ENCODE measurements at regions not wholly inside any gene's neighbourhood (a gene's known extent, or its start where the extent isn't known, plus 50 kb on each side); places are given as distances from the start of the nearest gene placed in this dataset.

DNA sequence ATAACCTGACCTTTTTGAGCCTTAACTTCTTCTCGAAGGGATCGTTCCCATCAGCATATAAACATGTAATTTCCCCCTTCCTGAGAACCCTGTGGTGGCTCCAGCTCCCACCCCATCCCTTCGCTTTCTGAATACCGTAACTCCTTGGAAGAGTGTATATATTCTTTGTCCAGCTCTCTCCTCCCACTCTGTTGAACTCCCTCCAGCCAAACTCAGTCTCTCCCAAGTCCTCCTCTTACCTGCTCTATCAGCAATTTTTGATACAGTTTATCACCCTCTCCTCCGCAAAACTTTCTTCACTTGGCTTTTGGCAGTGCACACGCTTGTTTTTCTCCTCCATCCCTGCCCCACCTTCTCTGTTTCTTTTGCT, 109.9 kb upstream of the SLC25A33 start:
- H3K27ac Mint-ChIP-seq (ENCODE audit: unreplicated experiment), result peak overlapping the region; percentile 77
- H3K27me3 Mint-ChIP-seq (ENCODE audit: unreplicated experiment), result peaks cover 7% of the 10 kb centered on the region
- TF ChIP-seq, protein P1, sequence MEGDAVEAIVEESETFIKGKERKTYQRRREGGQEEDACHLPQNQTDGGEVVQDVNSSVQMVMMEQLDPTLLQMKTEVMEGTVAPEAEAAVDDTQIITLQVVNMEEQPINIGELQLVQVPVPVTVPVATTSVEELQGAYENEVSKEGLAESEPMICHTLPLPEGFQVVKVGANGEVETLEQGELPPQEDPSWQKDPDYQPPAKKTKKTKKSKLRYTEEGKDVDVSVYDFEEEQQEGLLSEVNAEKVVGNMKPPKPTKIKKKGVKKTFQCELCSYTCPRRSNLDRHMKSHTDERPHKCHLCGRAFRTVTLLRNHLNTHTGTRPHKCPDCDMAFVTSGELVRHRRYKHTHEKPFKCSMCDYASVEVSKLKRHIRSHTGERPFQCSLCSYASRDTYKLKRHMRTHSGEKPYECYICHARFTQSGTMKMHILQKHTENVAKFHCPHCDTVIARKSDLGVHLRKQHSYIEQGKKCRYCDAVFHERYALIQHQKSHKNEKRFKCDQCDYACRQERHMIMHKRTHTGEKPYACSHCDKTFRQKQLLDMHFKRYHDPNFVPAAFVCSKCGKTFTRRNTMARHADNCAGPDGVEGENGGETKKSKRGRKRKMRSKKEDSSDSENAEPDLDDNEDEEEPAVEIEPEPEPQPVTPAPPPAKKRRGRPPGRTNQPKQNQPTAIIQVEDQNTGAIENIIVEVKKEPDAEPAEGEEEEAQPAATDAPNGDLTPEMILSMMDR (IDR thresholded peaks at IDR 0.05; ENCODE audit: partially characterized antibody, unreplicated experiment), result no peak
- DNase-seq, result no peak
- peak overlapping the region; percentile 91 for H3K4me3 Mint-ChIP-seq (ENCODE audit: unreplicated experiment)
- peaks cover 23% of the 10 kb centered on the region for H3K4me1 Mint-ChIP-seq (ENCODE audit: low read depth, unreplicated experiment)
- peaks cover 14% of the 10 kb centered on the region for H3K9me3 Mint-ChIP-seq (ENCODE audit: unreplicated experiment)
- no peaks in the 10 kb centered on the region for H3K36me3 Mint-ChIP-seq (ENCODE audit: unreplicated experiment)

DNA sequence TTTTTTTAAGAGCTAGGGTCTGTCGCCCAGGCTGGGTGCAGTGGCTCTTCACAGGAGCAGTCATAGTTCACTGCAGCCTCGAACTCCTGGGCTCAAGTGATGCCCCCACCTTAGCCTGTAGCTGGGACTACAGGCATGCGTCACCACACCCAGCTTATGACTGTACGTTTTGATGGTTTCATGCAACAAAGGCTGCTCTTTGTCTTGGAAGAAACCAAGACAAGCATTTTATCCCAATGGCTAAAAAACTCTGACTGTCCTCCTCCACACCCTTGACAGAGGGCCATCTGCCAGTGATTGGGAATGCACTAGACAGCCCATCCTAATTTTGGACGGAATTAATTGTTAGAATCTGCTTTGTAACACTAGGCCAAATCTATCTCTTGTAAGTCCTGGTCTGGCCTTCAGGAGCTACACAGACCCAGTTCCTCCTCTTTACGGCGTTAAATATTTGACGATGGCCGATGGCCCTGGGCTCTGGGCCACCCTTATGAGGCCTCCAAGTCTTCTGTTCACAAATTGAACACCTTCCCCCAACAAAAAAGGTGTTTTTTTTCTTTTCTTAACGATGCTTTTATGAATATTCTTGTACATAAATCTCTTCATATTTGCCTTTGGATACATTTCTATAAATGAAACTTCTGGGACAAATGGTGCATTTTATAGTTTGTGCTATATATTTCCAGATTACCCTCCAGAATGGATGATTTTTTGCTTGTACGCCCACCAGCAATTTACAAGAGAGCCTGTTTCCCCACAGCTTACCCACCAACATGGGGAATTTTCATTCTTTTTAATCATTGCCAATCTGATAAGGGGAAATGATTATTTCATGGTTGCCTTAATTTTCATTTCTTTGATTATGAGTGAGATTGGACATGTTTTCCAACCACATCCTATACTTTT, 104.8 kb upstream of the SLC25A33 start:
- H3K36me3 Mint-ChIP-seq (ENCODE audit: unreplicated experiment), result no peaks in the 10 kb centered on the region
- H3K27ac Mint-ChIP-seq (ENCODE audit: unreplicated experiment), result peak overlapping the region; percentile 62
- DNase-seq, result no peak
- H3K9me3 Mint-ChIP-seq (ENCODE audit: unreplicated experiment), result peaks cover 3% of the 10 kb centered on the region
- peaks cover 24% of the 10 kb centered on the region for H3K4me1 Mint-ChIP-seq (ENCODE audit: low read depth, unreplicated experiment)
- TF ChIP-seq, protein P1 (IDR thresholded peaks at IDR 0.05; ENCODE audit: partially characterized antibody, unreplicated experiment), result no peak
- H3K4me3 Mint-ChIP-seq (ENCODE audit: unreplicated experiment), result no peak overlapping the region
- no peaks in the 10 kb centered on the region for H3K27me3 Mint-ChIP-seq (ENCODE audit: unreplicated experiment)

GRCh38 chr1:9435153-9435636, 104.1 kb upstream of the SLC25A33 start:
- no peak for DNase-seq
- no peaks in the 10 kb centered on the region for H3K36me3 Mint-ChIP-seq (ENCODE audit: unreplicated experiment)
- H3K27ac Mint-ChIP-seq (ENCODE audit: unreplicated experiment), result no peak overlapping the region
- no peak overlapping the region for H3K4me3 Mint-ChIP-seq (ENCODE audit: unreplicated experiment)
- peaks cover 1% of the 10 kb centered on the region for H3K9me3 Mint-ChIP-seq (ENCODE audit: unreplicated experiment)
- peaks cover 19% of the 10 kb centered on the region for H3K4me1 Mint-ChIP-seq (ENCODE audit: low read depth, unreplicated experiment)
- TF ChIP-seq, protein P1 (IDR thresholded peaks at IDR 0.05; ENCODE audit: partially characterized antibody, unreplicated experiment), result no peak
- no peaks in the 10 kb centered on the region for H3K27me3 Mint-ChIP-seq (ENCODE audit: unreplicated experiment)

DNA sequence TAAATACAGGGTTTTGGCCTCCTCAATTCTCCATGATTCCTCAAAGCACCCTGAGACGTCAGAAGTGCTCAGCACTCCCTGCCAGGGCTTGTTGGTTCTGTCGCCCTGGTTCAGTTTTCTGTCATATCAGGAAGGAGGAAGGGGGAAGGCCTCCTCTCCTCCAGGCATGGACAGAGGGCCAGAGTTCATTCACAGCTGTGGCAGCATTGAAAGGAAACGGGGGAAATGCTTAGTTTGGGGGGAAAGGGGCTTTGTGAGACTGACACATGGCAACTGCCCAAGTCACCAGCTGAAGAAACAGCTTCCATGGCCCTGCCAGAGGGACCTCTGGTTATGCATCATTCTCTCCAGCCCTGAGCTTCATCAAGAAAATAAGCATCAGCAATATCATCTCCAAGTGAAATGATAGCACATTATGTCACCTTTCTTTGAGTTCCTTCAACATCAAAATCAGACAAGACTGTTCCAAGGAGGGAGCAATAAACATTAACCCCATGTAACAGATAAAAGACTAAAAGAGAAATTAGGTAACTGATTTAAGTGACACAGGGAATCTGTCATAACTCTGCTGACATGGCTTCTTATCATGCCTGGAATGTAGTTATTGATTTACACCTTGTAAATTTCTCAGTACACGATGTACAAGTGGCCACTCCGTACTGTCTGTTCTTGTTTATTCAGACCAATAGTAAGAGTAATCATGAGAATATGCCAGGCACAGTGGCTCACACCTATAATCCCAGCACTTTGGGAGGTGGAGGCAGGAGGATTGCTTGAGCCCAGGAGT, 103.2 kb upstream of the SLC25A33 start:
- no peak for DNase-seq
- TF ChIP-seq, protein P1 (IDR thresholded peaks at IDR 0.05; ENCODE audit: partially characterized antibody, unreplicated experiment), result no peak
- Mint-ChIP-seq H3K27ac (ENCODE audit: unreplicated experiment) (no peak overlapping the region), H3K9me3 (ENCODE audit: unreplicated experiment) (peaks cover 1% of the 10 kb centered on the region), H3K4me3 (ENCODE audit: unreplicated experiment) (no peak overlapping the region), H3K4me1 (ENCODE audit: low read depth, unreplicated experiment) (peaks cover 23% of the 10 kb centered on the region), H3K36me3 (ENCODE audit: unreplicated experiment) (no peaks in the 10 kb centered on the region), H3K27me3 (ENCODE audit: unreplicated experiment) (peaks cover 6% of the 10 kb centered on the region)
